Nephron (organoid): ENCODE measurements at regions not wholly inside any gene's neighbourhood (a gene's known extent, or its start where the extent isn't known, plus 50 kb on each side); places are given as distances from the start of the nearest gene placed in this dataset.
A peak's percentile ranks its signal among the peaks of the same experiment; 100 is the strongest.

ENCODE experiments used
- H3K27ac Mint-ChIP-seq, 3 experiments: 2 replicates each; pipeline ENCODE4 v1.8.0; 2020; ENCODE audit warnings: mixed read lengths in 3 of 3, mild to moderate bottlenecking in 2 of 3, moderate library complexity in 1 of 3
- H3K27me3 Mint-ChIP-seq: 2 replicates; pipeline ENCODE4 v1.8.0; 2021; ENCODE audit warnings: low read depth, mild to moderate bottlenecking, moderate library complexity, mixed read lengths
- H3K36me3 Mint-ChIP-seq: 2 replicates; pipeline ENCODE4 v1.8.0; 2020; ENCODE audit warnings: low read depth, mixed read lengths
- H3K4me1 Mint-ChIP-seq: 2 replicates; pipeline ENCODE4 v1.8.0; 2020; ENCODE audit warnings: mixed read lengths
- H3K4me3 Mint-ChIP-seq, 3 experiments: 2 replicates each; pipeline ENCODE4 v1.8.0; 2020; ENCODE audit warnings: mild to moderate bottlenecking in 3 of 3, mixed read lengths in 3 of 3, moderate library complexity in 2 of 3
- H3K9me3 Mint-ChIP-seq: 2 replicates; pipeline ENCODE4 v1.8.0; 2020; ENCODE audit warnings: mixed read lengths
- TF ChIP-seq, protein P1 (sequence below), 3 experiments: fragments of 200-600 bp; sonication (generic); IDR thresholded peaks; one replicate each; pipeline ENCODE4 v1.5.0; 2021; ENCODE audit warnings: antibody characterized with exemption in 3 of 3; ENCODE audit not compliant: unreplicated experiment in 3 of 3

DNA sequence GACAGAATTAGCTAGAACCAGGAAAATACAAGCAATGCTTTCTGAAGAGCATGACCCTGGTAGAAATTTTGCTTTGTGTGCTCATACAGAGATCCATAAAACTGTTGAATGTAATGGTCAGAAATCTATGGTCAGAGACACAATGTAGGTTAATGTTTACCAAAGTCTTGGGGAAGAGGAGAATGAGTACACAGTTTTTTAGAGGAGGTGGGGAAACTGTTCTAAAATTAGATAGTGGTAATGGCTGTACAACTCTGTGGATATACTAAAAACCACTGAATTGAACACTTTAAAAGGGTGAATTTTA is 109.5 kb upstream of the ARHGAP5 start:
- H3K36me3 Mint-ChIP-seq = peaks cover 4% of the 10 kb centered on the region
- H3K27ac Mint-ChIP-seq = peak overlapping the region; percentile 86 to 92 (median 89)
- peaks cover 70% of the 10 kb centered on the region for H3K4me1 Mint-ChIP-seq
- TF ChIP-seq, protein P1, sequence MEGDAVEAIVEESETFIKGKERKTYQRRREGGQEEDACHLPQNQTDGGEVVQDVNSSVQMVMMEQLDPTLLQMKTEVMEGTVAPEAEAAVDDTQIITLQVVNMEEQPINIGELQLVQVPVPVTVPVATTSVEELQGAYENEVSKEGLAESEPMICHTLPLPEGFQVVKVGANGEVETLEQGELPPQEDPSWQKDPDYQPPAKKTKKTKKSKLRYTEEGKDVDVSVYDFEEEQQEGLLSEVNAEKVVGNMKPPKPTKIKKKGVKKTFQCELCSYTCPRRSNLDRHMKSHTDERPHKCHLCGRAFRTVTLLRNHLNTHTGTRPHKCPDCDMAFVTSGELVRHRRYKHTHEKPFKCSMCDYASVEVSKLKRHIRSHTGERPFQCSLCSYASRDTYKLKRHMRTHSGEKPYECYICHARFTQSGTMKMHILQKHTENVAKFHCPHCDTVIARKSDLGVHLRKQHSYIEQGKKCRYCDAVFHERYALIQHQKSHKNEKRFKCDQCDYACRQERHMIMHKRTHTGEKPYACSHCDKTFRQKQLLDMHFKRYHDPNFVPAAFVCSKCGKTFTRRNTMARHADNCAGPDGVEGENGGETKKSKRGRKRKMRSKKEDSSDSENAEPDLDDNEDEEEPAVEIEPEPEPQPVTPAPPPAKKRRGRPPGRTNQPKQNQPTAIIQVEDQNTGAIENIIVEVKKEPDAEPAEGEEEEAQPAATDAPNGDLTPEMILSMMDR (IDR thresholded peaks at IDR 0.05; ENCODE audit: unreplicated experiment in 3 of 3) = no peak
- H3K27me3 Mint-ChIP-seq = no peaks in the 10 kb centered on the region
- H3K4me3 Mint-ChIP-seq = peak overlapping the region in 2 of 3 experiments; percentile 28 to 42
- peaks cover 18% of the 10 kb centered on the region for H3K9me3 Mint-ChIP-seq

DNA sequence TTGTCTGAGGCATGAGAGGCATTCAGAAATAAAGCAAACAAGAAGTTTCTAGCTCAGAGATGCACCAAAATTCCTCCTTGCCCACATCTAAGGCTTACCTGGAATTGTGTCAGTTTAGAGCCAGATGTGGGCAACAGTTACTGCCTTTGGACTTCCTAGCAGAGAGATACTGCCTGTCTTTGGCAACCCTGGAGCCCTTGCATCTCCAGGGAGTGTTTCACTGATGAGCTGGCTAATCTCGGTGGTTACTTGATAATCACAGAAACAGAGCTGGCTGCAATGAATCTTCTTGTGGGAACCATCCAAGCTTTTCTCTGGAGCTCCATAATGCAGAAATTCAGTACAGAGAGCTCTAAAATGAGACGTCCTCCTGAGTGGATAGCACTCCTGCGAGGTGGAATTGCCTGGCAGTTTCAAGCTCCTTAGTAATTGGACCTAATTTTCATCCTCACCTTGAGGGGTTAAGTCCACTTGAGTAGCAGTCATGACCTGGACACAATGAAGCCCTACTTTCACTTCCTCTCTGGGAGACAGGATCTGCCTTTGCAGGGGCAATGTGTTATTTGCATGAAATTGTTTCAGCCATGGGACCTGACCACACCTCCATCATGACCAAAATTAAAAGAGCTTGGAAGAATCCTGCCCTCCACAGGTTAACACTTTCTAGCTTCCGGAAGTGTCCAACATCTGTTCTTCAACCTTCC is 108.8 kb upstream of the ARHGAP5 start:
- Mint-ChIP-seq H3K27me3 (no peaks in the 10 kb centered on the region), H3K27ac (peak overlapping the region; percentile 88 to 92 (median 89))
- TF ChIP-seq, protein P1 (IDR thresholded peaks at IDR 0.05; ENCODE audit: unreplicated experiment in 3 of 3) = no peak

DNA sequence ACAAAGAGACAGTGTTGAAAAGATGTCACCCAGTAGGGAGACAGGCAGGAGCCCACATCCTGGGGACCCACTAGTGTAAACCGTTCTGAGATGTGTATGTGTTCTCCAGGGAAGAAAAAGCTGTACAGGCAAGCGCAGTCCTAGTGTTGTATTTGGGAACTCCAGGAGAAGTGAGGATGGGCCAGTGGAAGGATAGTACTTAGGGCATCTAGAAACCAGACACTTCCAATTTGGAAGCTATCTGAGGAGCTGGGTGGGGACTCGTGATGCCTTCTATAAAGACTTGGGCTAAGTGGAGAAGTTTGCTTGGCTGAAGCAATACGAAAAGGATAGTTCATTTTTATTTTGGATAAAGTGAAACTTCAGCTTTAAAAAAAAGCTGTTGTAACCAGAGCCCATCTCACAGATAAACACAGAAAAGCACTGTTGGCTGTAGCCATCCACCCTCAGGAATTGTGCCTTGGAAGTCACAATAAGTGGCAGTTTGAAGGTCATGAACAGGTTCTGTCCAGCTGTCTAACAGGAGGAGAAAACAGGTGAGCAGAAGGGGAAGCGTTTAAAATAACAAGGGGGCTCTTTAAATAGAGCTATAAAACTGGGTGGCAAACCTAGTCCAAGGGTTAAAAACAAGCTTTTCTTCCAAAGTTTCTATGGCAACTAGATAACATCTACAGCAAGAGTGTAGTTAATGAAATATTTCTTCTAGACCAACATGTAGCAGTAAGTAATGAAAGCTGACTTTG is 108.0 kb upstream of the ARHGAP5 start:
- Mint-ChIP-seq H3K36me3 (peaks cover 4% of the 10 kb centered on the region), H3K27ac (peak overlapping the region; percentile 88 to 92 (median 89)), H3K9me3 (peaks cover 23% of the 10 kb centered on the region), H3K27me3 (no peaks in the 10 kb centered on the region), H3K4me3 (peak overlapping the region in 1 of 3 experiments; percentile 26), H3K4me1 (peaks cover 55% of the 10 kb centered on the region)
- TF ChIP-seq, protein P1 (IDR thresholded peaks at IDR 0.05; ENCODE audit: unreplicated experiment in 3 of 3) = no peak

More for the DNA sequence above, 108.8 kb upstream of the ARHGAP5 start:
- Mint-ChIP-seq H3K36me3 (peaks cover 4% of the 10 kb centered on the region), H3K9me3 (peaks cover 23% of the 10 kb centered on the region), H3K4me3 (peak overlapping the region in 1 of 3 experiments; percentile 26), H3K4me1 (peaks cover 64% of the 10 kb centered on the region)

DNA sequence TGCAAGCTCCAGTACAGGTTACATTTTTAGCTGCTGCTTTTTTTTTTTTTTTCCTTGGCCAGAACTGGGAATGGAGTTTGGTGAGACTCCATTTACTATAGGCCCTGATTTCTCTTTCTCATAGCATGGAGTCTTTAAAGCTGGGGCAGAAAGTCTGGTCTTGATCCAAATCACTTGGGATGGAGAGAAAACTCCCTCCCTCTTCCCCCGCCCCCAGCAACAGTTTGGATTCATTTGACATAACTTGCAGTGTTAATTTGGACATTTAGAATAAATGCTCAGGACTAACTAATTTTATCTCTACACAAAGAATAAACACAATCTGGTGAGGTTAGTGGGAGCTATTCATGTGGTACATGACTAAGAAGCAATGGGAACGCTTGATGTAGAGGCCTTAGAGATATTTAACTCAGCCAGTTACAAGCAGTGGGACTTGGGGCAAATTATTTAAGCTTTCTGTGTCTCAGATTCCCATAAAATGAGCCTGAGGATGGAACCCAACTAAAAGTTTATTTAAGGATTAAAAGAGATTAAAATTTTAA is 107.3 kb upstream of the ARHGAP5 start:
- Mint-ChIP-seq H3K4me3 (no peak overlapping the region), H3K36me3 (peaks cover 4% of the 10 kb centered on the region), H3K27ac (peak overlapping the region; percentile 88 to 92 (median 89)), H3K9me3 (peaks cover 23% of the 10 kb centered on the region), H3K27me3 (no peaks in the 10 kb centered on the region), H3K4me1 (peaks cover 49% of the 10 kb centered on the region)
- TF ChIP-seq, protein P1 (IDR thresholded peaks at IDR 0.05; ENCODE audit: unreplicated experiment in 3 of 3) = no peak

DNA sequence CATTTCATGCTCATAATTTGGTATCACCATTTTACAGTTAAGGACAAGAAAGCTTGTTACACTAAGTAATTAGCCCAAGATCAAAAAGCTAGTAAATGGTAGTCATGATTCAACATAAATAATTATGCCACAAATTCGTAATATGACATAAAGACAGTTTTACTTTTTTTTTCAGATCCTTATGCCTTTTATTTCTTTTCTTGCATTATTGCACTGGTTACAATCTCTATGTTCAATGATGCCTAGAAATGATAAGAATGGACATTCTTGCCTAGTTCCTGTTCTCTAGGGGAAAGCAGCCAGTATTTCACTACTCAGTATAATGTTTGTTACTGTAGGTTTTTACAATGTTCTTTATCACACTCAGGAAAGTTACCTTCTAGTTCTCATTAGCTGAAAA is 106.4 kb upstream of the ARHGAP5 start:
- peaks cover 39% of the 10 kb centered on the region for H3K4me1 Mint-ChIP-seq
- H3K27ac Mint-ChIP-seq = no peak overlapping the region
- H3K27me3 Mint-ChIP-seq = no peaks in the 10 kb centered on the region
- TF ChIP-seq, protein P1 (IDR thresholded peaks at IDR 0.05; ENCODE audit: unreplicated experiment in 3 of 3) = no peak
- peaks cover 4% of the 10 kb centered on the region for H3K36me3 Mint-ChIP-seq
- H3K4me3 Mint-ChIP-seq = no peak overlapping the region
- peaks cover 25% of the 10 kb centered on the region for H3K9me3 Mint-ChIP-seq
